Transverse colon (tissue), 4 donors: ENCODE measurements at regions not wholly inside any gene's neighbourhood (a gene's known extent, or its start where the extent isn't known, plus 50 kb on each side); places are given as distances from the start of the nearest gene placed in this dataset.

Source experiments
- DNase-seq: peaks from one replicate; pipeline ENCODE4 v3.0.0-alpha.2; 2019
- H3K27ac ChIP-seq, 4 donors: fragments of 200-600 bp; sonication (generic); 2 replicates each; pipeline ENCODE4 v1.5.1; 2016 to 2018; ENCODE audit warnings: inconsistent platforms in 4 of 4
- H3K27me3 ChIP-seq: fragments of 200-600 bp; sonication (generic); 2 replicates; pipeline ENCODE4 v1.5.1; 2017; ENCODE audit warnings: inconsistent platforms
- H3K36me3 ChIP-seq, 4 donors: fragments of 200-600 bp; sonication (generic); 2 replicates each; pipeline ENCODE4 v1.5.1; 2017 to 2019; ENCODE audit warnings: inconsistent platforms in 4 of 4
- H3K4me1 ChIP-seq, 4 donors: fragments of 200-600 bp; sonication (generic); 2 replicates each; pipeline ENCODE4 v1.5.1; 2017 to 2020; ENCODE audit warnings: inconsistent platforms in 4 of 4
- H3K4me3 ChIP-seq, 4 donors: fragments of 200-600 bp; sonication (generic); 1 replicate in 1 of 4; 2 replicates in 3 of 4; pipeline versions ENCODE4 v1.5.1 to v1.6.1; 2017 to 2019; ENCODE audit warnings: inconsistent platforms in 4 of 4
- H3K9me3 ChIP-seq, 2 donors: fragments of 200-600 bp; sonication (generic); 2 replicates each; pipeline ENCODE4 v1.5.1; 2017 to 2019; ENCODE audit warnings: inconsistent platforms in 2 of 2
- CTCF ChIP-seq, 5 experiments: fragments of 200-600 bp in 3 of 5; fragments of 450-650 bp in 2 of 5; sonication (generic) in 3 of 5; IDR thresholded peaks; 1 replicate in 2 of 5; 2 replicates in 3 of 5; pipeline ENCODE4 v1.5.1; 2016 to 2017; ENCODE audit warnings: antibody characterized with exemption in 5 of 5, inconsistent platforms in 3 of 5, mild to moderate bottlenecking in 2 of 5, moderate library complexity in 1 of 5
- EP300 ChIP-seq: sonication (generic); formaldehyde crosslinking; IDR thresholded peaks from one replicate; pipeline ENCODE4 v1.6.1; 2017; ENCODE audit warnings: antibody characterized with exemption, low read depth
- POLR2A ChIP-seq: fragments of 450-650 bp; IDR thresholded peaks from one replicate; pipeline ENCODE4 v1.6.1; 2016; ENCODE audit warnings: antibody characterized with exemption, mild to moderate bottlenecking, moderate library complexity
- POLR2AphosphoS5 ChIP-seq, 3 donors: sonication (generic); formaldehyde crosslinking; IDR thresholded peaks; one replicate each; pipeline ENCODE4 v1.6.1; 2016; ENCODE audit warnings: antibody characterized with exemption in 3 of 3
- WGBS, 2 donors: methylation state at CpG; one replicate each; pipeline ENCODE4 v1.1.5; 2018; ENCODE audit warnings: low coverage in 1 of 2; 5-methylcytosine and 5-hydroxymethylcytosine counted together
- in situ Hi-C, 4 donors: fragments of 200-750 bp; cut with MboI; loops; one replicate each; pipeline versions ENCODE4 v1.15.0 to v1.15.1; 2017; ENCODE audit warnings: low sequenced_read_pairs in 3 of 4, low pct_ligation_motif_present in 1 of 4, low pct_unique_long_range_greater_than_20kb in 1 of 4
- intact Hi-C: fragments of 100-400 bp; cut with DNase I; formaldehyde crosslinking; loops from one replicate; pipeline ENCODE4 v1.15.1; 2023; ENCODE audit warnings: low total_unique reads

GRCh38 chr11:13141731-13142709 lies 132.9 kb downstream of the RASSF10 start:
- intact Hi-C loops = no loop called here
- no peaks in the 10 kb centered on the region for H3K36me3 ChIP-seq
- no peak for TF ChIP-seq CTCF (IDR thresholded peaks at IDR 0.05)
- no peak for TF ChIP-seq POLR2A
- in situ Hi-C loops = no loop called here
- peak overlapping the region in 2 of 4 donors; percentile 79 to 81 for H3K27ac ChIP-seq
- no peaks in the 10 kb centered on the region for H3K9me3 ChIP-seq
- no peaks in the 10 kb centered on the region for H3K27me3 ChIP-seq
- H3K4me1 ChIP-seq = peaks cover 0 to 33% (median 14%) of the 10 kb centered on the region in 4 donors
- WGBS, 2 donors = 68 to 70% methylated on average over 17 to 27 of the region's 27 CpGs
- no peak overlapping the region for H3K4me3 ChIP-seq
- DNase-seq = peak; percentile 20

- in situ Hi-C loops = no loop called here
- H3K27me3 ChIP-seq = no peaks in the 10 kb centered on the region
- peak; percentile 72 for DNase-seq
- H3K4me1 ChIP-seq = peaks cover 0 to 33% (median 14%) of the 10 kb centered on the region in 4 donors
- H3K9me3 ChIP-seq = no peaks in the 10 kb centered on the region
- H3K36me3 ChIP-seq = no peaks in the 10 kb centered on the region
- no peak overlapping the region for H3K27ac ChIP-seq
- no peak for TF ChIP-seq CTCF (IDR thresholded peaks at IDR 0.05)
- TF ChIP-seq EP300 = no peak
- TF ChIP-seq POLR2AphosphoS5 (IDR thresholded peaks at IDR 0.05) = peak in 2 of 3 donors; percentile 33 to 39
- intact Hi-C loops = no loop called here
- no peak overlapping the region for H3K4me3 ChIP-seq
- WGBS, 2 donors = 47% methylated on average over 1 of the region's 1 CpG; no CpG with 5 or more reads in 1 of the 2 donors
Measured at GRCh38 chr11:13143486-13144297, 133.9 kb upstream of the BMAL1 start.

- no peak for DNase-seq
- Histone ChIP-seq H3K27ac (no peak overlapping the region), H3K9me3 (no peaks in the 10 kb centered on the region), H3K36me3 (no peaks in the 10 kb centered on the region), H3K4me1 (peaks cover 0 to 27% (median 10%) of the 10 kb centered on the region in 4 donors), H3K27me3 (no peaks in the 10 kb centered on the region), H3K4me3 (no peak overlapping the region)
- WGBS, 2 donors = 73 to 76% methylated on average over 2 of the region's 2 CpGs
- intact Hi-C loops (no loop called here), in situ Hi-C loops (no loop called here)
- TF ChIP-seq CTCF (IDR thresholded peaks at IDR 0.05) = no peak
Measured at GRCh38 chr11:13145461-13145860, 132.1 kb upstream of the BMAL1 start.

GRCh38 chr11:13149991-13150390 lies 127.6 kb upstream of the BMAL1 start:
- Histone ChIP-seq H3K4me1 (no peaks in the 10 kb centered on the region), H3K36me3 (no peaks in the 10 kb centered on the region), H3K27me3 (no peaks in the 10 kb centered on the region), H3K27ac (no peak overlapping the region), H3K4me3 (no peak overlapping the region), H3K9me3 (no peaks in the 10 kb centered on the region)
- 64 to 70% methylated on average over 2 of the region's 2 CpGs for WGBS, 2 donors
- no peak for DNase-seq
- intact Hi-C loops (no loop called here), in situ Hi-C loops (loop anchor here in 1 of 4 donors (10.0 kb wide), 1 partner anchor 175 kb away; no protein-coding TSS in a partner anchor)
- TF ChIP-seq POLR2A = no peak
- no peak for TF ChIP-seq CTCF (IDR thresholded peaks at IDR 0.05)
- TF ChIP-seq EP300 = no peak
- TF ChIP-seq POLR2AphosphoS5 (IDR thresholded peaks at IDR 0.05) = no peak
